ENCODE measurements at regions not wholly inside any gene's neighbourhood (a gene's known extent, or its start where the extent isn't known, plus 50 kb on each side); places are given as distances from the start of the nearest gene placed in this dataset.

DNA sequence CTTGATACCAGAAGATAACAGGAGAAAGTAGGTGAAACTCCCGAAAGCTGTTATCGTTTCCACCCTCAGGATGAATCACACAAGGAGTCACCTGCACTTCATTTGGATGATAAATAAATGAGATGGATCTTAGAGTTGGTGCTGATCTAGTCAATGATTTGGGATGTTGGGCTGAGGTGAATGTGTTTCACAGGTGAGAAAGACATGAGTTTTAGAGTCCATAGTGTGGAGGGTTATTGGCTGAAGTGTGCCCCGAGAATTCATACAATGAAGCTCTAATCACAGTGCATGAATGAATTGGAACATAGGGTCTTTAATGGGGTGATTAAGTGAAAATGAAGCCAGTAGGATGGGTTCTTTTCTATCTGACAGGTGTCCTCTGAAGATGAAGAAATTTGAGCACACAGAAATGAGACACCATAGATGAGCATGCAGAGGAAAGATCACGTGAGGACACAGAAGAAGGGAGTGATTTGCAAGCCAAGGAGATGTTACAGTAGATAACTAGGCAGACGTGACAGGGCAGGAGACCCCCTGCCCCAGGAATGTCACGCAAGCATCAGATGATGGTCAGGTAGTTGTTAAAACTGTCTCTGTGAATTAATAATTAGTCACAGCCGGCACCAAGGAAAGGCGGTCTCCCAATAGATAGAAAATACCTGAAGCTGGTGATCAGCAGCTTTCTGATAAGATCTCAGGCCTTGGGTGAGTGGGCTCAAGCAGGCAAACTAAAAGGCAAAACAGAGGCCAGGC, 60.3 kb upstream of the IGLL5 start:
- H3K4me3 ChIP-seq (ENCODE audit: low read length), result no peak overlapping the region
- peaks cover 11% of the 10 kb centered on the region for H3K27me3 ChIP-seq (ENCODE audit: control insufficient read depth, insufficient read depth, low read length)
- H3K9ac ChIP-seq (ENCODE audit: low read length), result no peak overlapping the region
- H3K27ac ChIP-seq (ENCODE audit: low read length), result no peak overlapping the region
- peaks cover 2% of the 10 kb centered on the region for H3K9me3 ChIP-seq (ENCODE audit: control insufficient read depth, low read depth, low read length)
- H3K36me3 ChIP-seq (ENCODE audit: control insufficient read depth, low read depth, low read length), result no peaks in the 10 kb centered on the region
- H3K4me1 ChIP-seq (ENCODE audit: control insufficient read depth, low read depth, low read length), result no peaks in the 10 kb centered on the region

DNA sequence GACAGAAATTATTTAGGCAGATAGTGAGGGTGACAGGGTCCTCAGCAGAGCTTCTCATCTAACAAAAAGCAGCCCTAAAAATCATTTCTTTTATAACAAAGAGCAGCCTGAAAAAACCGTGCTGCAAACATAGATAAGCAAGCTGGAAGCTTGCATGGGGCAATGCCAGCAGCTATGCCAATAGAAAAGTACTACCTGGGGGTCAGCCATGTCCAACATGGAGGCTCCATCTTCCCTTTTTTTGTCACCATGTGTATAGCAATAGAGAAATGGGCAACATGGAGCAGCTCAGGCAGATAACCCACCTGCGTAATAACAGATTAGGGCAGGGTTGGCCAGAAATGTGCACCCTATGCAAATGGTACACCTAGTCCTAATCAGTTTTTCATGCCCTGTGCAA, 57.4 kb upstream of the IGLL5 start:
- H3K4me3 ChIP-seq (ENCODE audit: low read length), result no peak overlapping the region
- peaks cover 21% of the 10 kb centered on the region for H3K27me3 ChIP-seq (ENCODE audit: control insufficient read depth, insufficient read depth, low read length)
- no peaks in the 10 kb centered on the region for H3K36me3 ChIP-seq (ENCODE audit: control insufficient read depth, low read depth, low read length)
- no peaks in the 10 kb centered on the region for H3K4me1 ChIP-seq (ENCODE audit: control insufficient read depth, low read depth, low read length)
- H3K9ac ChIP-seq (ENCODE audit: low read length), result no peak overlapping the region
- H3K9me3 ChIP-seq (ENCODE audit: control insufficient read depth, low read depth, low read length), result peaks cover 2% of the 10 kb centered on the region
- no peak overlapping the region for H3K27ac ChIP-seq (ENCODE audit: low read length)

DNA sequence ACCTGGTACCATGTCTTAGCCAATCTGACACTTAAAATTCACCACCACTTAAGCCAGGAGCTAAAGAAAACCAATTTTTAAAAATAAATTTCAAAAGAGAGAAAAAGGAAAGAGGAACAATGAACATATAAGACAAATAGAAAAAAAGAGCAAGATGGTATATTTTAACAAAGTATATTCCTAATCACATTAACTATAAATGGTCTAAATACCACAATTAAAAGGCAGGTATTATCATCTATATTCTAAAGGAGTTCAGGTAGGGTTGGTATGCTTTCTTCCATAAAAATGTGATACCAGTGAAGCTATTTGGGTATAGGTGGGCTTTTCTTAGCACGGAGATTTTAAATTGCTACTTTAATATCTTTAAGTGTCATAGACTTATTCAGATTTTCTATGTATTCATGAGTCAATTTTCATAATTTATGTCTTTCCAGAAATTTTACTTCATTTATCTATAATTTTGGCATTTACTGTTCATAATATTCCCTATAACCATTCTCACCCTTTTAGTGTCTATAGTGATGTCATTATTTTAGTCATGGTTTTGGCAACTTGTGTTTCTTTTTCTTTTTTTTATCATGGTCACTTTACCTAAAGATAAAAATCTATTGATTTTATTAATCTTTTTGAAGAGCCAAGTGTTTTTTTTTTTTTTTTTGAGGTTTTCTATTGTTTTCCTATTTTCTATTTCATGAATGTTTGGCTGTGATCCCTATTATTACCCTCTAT, 56.5 kb upstream of the IGLL5 start:
- Histone ChIP-seq H3K36me3 (ENCODE audit: control insufficient read depth, low read depth, low read length) (no peaks in the 10 kb centered on the region), H3K9me3 (ENCODE audit: control insufficient read depth, low read depth, low read length) (peaks cover 2% of the 10 kb centered on the region), H3K4me1 (ENCODE audit: control insufficient read depth, low read depth, low read length) (no peaks in the 10 kb centered on the region), H3K4me3 (ENCODE audit: low read length) (no peak overlapping the region), H3K27me3 (ENCODE audit: control insufficient read depth, insufficient read depth, low read length) (peaks cover 28% of the 10 kb centered on the region), H3K27ac (ENCODE audit: low read length) (no peak overlapping the region), H3K9ac (ENCODE audit: low read length) (no peak overlapping the region)

DNA sequence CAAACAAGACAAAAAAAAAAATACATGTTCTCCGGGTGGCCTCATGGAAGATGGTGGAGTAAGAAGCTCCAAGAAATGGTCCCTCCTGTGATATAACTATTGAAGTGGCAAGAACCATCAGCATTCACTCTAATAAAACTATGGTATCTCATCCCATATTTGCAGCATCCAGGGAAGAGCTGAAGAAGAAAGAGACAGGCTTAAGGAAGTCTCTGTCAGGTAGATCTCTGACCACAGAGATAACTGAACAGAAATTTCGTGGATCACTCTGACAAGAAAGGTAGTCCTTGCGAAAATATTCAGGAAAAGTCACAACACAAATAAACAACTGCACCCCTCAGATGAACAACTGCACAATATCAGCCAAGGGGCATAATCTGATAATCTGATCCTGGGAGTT, 54.6 kb upstream of the IGLL5 start:
- no peak overlapping the region for H3K4me3 ChIP-seq (ENCODE audit: low read length)
- H3K27me3 ChIP-seq (ENCODE audit: control insufficient read depth, insufficient read depth, low read length), result peaks cover 37% of the 10 kb centered on the region
- H3K9ac ChIP-seq (ENCODE audit: low read length), result no peak overlapping the region
- H3K9me3 ChIP-seq (ENCODE audit: control insufficient read depth, low read depth, low read length), result peaks cover 2% of the 10 kb centered on the region
- no peaks in the 10 kb centered on the region for H3K36me3 ChIP-seq (ENCODE audit: control insufficient read depth, low read depth, low read length)
- H3K27ac ChIP-seq (ENCODE audit: low read length), result no peak overlapping the region
- H3K4me1 ChIP-seq (ENCODE audit: control insufficient read depth, low read depth, low read length), result no peaks in the 10 kb centered on the region

DNA sequence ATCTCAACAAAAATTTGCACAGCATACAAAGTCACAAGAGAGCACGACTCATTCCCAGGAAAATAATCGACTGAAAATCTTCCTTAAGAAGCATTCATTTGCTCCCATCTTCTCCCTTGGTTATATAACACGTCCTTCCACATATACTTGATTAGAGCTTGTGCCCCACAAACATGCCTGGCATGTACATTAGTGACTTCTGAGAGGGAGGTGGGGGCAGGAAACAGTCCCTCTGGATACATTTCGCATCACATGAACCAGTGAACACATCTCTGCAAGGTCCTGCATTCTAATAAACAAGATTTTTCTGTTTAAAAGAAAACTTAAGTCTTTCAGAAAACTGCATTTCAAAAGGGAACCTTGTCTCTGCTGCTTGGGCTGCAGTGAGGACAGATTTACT, 54.1 kb upstream of the IGLL5 start:
- H3K4me1 ChIP-seq (ENCODE audit: control insufficient read depth, low read depth, low read length), result no peaks in the 10 kb centered on the region
- no peak overlapping the region for H3K9ac ChIP-seq (ENCODE audit: low read length)
- H3K9me3 ChIP-seq (ENCODE audit: control insufficient read depth, low read depth, low read length), result peaks cover 2% of the 10 kb centered on the region
- no peaks in the 10 kb centered on the region for H3K36me3 ChIP-seq (ENCODE audit: control insufficient read depth, low read depth, low read length)
- H3K4me3 ChIP-seq (ENCODE audit: low read length), result no peak overlapping the region
- peaks cover 41% of the 10 kb centered on the region for H3K27me3 ChIP-seq (ENCODE audit: control insufficient read depth, insufficient read depth, low read length)
- no peak overlapping the region for H3K27ac ChIP-seq (ENCODE audit: low read length)

DNA sequence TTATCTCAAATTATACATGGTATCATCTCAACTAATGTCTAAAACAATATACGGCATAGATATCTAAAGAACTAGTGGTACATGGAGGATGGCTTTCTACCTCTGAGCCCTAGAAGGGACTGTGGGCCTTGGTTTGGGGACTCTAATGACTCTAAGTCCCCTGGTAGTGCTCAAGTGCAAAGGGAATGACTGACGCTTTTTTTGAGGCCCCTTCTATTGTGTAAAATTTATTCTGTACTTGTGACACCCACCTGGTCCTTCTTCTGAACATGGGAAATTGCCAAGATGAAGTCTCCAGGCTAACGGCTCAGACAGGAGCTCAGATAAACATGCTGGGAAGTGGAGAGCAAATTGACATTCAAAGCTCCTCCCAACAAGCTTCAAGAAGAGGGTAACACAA, 53.4 kb upstream of the IGLL5 start:
- peaks cover 41% of the 10 kb centered on the region for H3K27me3 ChIP-seq (ENCODE audit: control insufficient read depth, insufficient read depth, low read length)
- no peak overlapping the region for H3K9ac ChIP-seq (ENCODE audit: low read length)
- peaks cover 2% of the 10 kb centered on the region for H3K9me3 ChIP-seq (ENCODE audit: control insufficient read depth, low read depth, low read length)
- no peaks in the 10 kb centered on the region for H3K4me1 ChIP-seq (ENCODE audit: control insufficient read depth, low read depth, low read length)
- no peak overlapping the region for H3K27ac ChIP-seq (ENCODE audit: low read length)
- H3K36me3 ChIP-seq (ENCODE audit: control insufficient read depth, low read depth, low read length), result no peaks in the 10 kb centered on the region
- no peak overlapping the region for H3K4me3 ChIP-seq (ENCODE audit: low read length)

DNA sequence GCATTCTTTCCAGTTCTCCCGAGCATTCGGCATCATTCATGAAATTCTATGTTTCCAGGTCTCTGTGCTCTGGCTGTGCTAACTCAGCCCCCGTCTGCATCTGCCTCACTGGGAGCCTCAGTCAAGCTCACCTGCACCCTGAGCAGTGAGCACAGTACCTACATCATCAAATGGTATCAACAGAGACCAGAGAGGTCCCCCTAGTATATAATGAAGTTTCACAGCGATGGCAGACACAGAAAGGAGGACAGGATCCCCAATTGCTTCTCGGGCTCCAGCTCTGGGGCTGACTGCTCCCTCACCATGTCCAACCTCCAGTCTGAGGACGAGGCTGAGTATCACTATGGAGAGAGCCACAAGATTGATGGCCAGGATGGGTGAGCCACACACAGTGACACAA, 52.8 kb upstream of the IGLL5 start:
- Histone ChIP-seq H3K36me3 (ENCODE audit: control insufficient read depth, low read depth, low read length) (no peaks in the 10 kb centered on the region), H3K9me3 (ENCODE audit: control insufficient read depth, low read depth, low read length) (peaks cover 2% of the 10 kb centered on the region), H3K27me3 (ENCODE audit: control insufficient read depth, insufficient read depth, low read length) (peaks cover 40% of the 10 kb centered on the region), H3K4me3 (ENCODE audit: low read length) (no peak overlapping the region), H3K27ac (ENCODE audit: low read length) (no peak overlapping the region), H3K4me1 (ENCODE audit: control insufficient read depth, low read depth, low read length) (no peaks in the 10 kb centered on the region), H3K9ac (ENCODE audit: low read length) (no peak overlapping the region)

DNA sequence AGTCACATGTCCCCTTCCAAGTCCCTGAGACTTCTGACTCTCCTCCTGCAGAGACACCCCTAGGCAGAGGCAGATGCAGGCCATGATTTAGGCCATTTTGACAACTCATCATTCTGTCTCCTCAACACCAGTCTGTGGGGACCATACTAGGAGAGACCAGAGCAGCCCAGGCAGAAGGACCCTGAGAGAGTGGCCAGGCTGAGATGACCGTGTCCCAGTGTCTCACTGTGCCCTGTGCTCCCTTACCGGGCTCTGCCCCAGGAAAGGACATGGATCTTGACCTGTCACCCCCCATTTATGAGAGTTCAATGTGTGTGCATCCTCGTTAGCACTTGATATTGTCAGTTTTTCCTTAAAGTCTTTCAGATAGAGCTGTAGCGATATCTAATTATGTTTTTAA, 52.4 kb upstream of the IGLL5 start:
- Histone ChIP-seq H3K9me3 (ENCODE audit: control insufficient read depth, low read depth, low read length) (no peaks in the 10 kb centered on the region), H3K4me1 (ENCODE audit: control insufficient read depth, low read depth, low read length) (no peaks in the 10 kb centered on the region), H3K27ac (ENCODE audit: low read length) (no peak overlapping the region), H3K36me3 (ENCODE audit: control insufficient read depth, low read depth, low read length) (no peaks in the 10 kb centered on the region), H3K27me3 (ENCODE audit: control insufficient read depth, insufficient read depth, low read length) (peaks cover 38% of the 10 kb centered on the region), H3K4me3 (ENCODE audit: low read length) (no peak overlapping the region), H3K9ac (ENCODE audit: low read length) (no peak overlapping the region)

DNA sequence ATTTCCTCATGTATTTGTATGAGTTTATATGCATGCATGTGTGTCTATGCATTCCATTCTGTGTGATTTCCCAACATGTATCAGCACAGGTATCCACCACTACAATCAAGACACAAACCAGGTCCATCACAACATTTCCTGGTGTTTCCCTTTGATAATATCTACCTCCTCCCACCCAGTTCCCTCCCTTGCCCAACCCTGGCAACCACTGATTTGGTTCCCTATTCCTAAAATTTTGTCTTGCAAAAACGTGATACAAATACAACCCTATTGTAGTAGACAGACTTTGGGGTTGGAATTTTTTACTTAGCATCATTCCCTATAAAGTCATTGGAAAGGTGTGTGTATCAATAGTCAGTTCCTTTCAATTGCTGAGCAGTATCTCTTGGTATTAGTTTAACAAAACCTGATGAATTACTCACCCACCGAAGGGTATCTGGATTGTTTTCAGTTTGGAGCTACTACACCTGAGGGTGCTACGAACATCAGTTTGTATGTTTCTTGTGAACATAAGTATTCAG, 51.8 kb upstream of the IGLL5 start:
- Histone ChIP-seq H3K36me3 (ENCODE audit: control insufficient read depth, low read depth, low read length) (no peaks in the 10 kb centered on the region), H3K9me3 (ENCODE audit: control insufficient read depth, low read depth, low read length) (no peaks in the 10 kb centered on the region), H3K27me3 (ENCODE audit: control insufficient read depth, insufficient read depth, low read length) (peaks cover 37% of the 10 kb centered on the region), H3K4me1 (ENCODE audit: control insufficient read depth, low read depth, low read length) (no peaks in the 10 kb centered on the region), H3K4me3 (ENCODE audit: low read length) (no peak overlapping the region), H3K27ac (ENCODE audit: low read length) (no peak overlapping the region), H3K9ac (ENCODE audit: low read length) (no peak overlapping the region)

DNA sequence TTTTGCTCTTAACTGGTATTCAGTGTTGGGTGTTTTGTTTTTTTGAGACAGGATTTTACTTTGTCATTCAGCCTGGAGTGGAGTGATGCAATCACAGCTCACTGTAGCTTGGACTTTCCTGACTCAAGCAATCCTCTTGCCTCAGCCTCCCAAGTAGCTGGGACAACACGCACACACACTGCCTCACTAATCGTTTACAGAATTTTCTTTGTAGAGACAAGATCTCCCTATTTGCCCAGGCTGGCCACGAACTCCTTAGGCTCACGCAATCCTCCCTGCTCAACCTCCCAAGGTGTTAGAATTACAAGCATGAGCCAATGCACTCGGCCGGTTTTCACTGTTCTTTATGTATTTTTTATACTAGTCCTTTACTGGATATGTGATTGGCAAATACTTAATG, 51.0 kb upstream of the IGLL5 start:
- Histone ChIP-seq H3K27me3 (ENCODE audit: control insufficient read depth, insufficient read depth, low read length) (peaks cover 37% of the 10 kb centered on the region), H3K9ac (ENCODE audit: low read length) (no peak overlapping the region), H3K4me1 (ENCODE audit: control insufficient read depth, low read depth, low read length) (no peaks in the 10 kb centered on the region), H3K27ac (ENCODE audit: low read length) (no peak overlapping the region), H3K4me3 (ENCODE audit: low read length) (no peak overlapping the region), H3K36me3 (ENCODE audit: control insufficient read depth, low read depth, low read length) (no peaks in the 10 kb centered on the region), H3K9me3 (ENCODE audit: control insufficient read depth, low read depth, low read length) (no peaks in the 10 kb centered on the region)
